ENCODE measurements at regions not wholly inside any gene's neighbourhood (a gene's known extent, or its start where the extent isn't known, plus 50 kb on each side); places are given as distances from the start of the nearest gene placed in this dataset.

- TF ChIP-seq CTCF (IDR thresholded peaks at IDR 0.05) = no peak
- no peak for TF ChIP-seq POLR2A (IDR thresholded peaks at IDR 0.05)
Measured at GRCh38 chr4:125828346-125828745, 513.6 kb downstream of the FAT4 start.
